Neural cell (in vitro differentiated cells): ENCODE measurements at regions not wholly inside any gene's neighbourhood (a gene's known extent, or its start where the extent isn't known, plus 50 kb on each side); places are given as distances from the start of the nearest gene placed in this dataset.
"Not testable (repeated sequence)": the region's sequence is repeated elsewhere in the genome, so short reads cannot be mapped to it uniquely, and the experiment has no call there.

Experiments used
- H2AFZ ChIP-seq: fragments of 200-600, 300-800 bp; sonication (generic), shearing (Covaris generic); 2 replicates; pipeline ENCODE4 v1.6.0; 2014; ENCODE audit warnings: low read depth, mild to moderate bottlenecking, antibody characterized with exemption, low read length, moderate library complexity
- H3F3A ChIP-seq: fragments of 200-600 bp; shearing (Covaris generic); 2 replicates; pipeline ENCODE4 v1.6.1; 2016; ENCODE audit warnings: mild to moderate bottlenecking, moderate library complexity, mixed read lengths, antibody characterized with exemption, low read length; ENCODE audit not compliant: insufficient read depth, poor library complexity, severe bottlenecking
- H3K27ac ChIP-seq: fragments of 200-600, 300-800 bp; sonication (generic), shearing (Covaris generic); 2 replicates; pipeline ENCODE4 v1.5.1; 2014; ENCODE audit warnings: mild to moderate bottlenecking, low read length, moderate library complexity
- H3K27me3 ChIP-seq: fragments of 300-800, 200-600 bp; sonication (generic), shearing (Covaris generic); 2 replicates; pipeline ENCODE4 v1.6.0; 2014; ENCODE audit warnings: mild to moderate bottlenecking, low read depth, low read length, moderate library complexity; ENCODE audit not compliant: insufficient read depth
- H3K36me3 ChIP-seq: fragments of 300-800, 200-600 bp; sonication (generic), shearing (Covaris generic); 2 replicates; pipeline ENCODE4 v1.5.1; 2014; ENCODE audit warnings: mild to moderate bottlenecking, antibody characterized with exemption, low read length, moderate library complexity; ENCODE audit not compliant: insufficient read depth
- H3K4me2 ChIP-seq: fragments of 300-800, 200-600 bp; sonication (generic), shearing (Covaris generic); 2 replicates; pipeline ENCODE4 v1.6.0; 2014; ENCODE audit warnings: mild to moderate bottlenecking, low read length
- H3K4me3 ChIP-seq: fragments of 300-800, 200-600 bp; sonication (generic), shearing (Covaris generic); 2 replicates; pipeline ENCODE4 v1.5.1; 2014; ENCODE audit warnings: mild to moderate bottlenecking, low read length, moderate library complexity
- H3K79me2 ChIP-seq: fragments of 200-600 bp; shearing (Covaris generic); replicated peaks from 2 replicates; pipeline ENCODE4 v1.6.0; 2014; ENCODE audit warnings: mild to moderate bottlenecking, low read length, moderate library complexity; ENCODE audit not compliant: insufficient read depth
- H3K9ac ChIP-seq: fragments of 300-800, 200-600 bp; sonication (generic), shearing (Covaris generic); 2 replicates; pipeline ENCODE4 v1.6.1; 2016; ENCODE audit warnings: mild to moderate bottlenecking, low read length, mixed read lengths
- H3K9me2 ChIP-seq: fragments of 200-600 bp; shearing (Covaris generic); 2 replicates; pipeline ENCODE4 v1.6.1; 2016; ENCODE audit warnings: mild to moderate bottlenecking, low read length, mixed read lengths; ENCODE audit not compliant: insufficient read depth
- H3K9me3 ChIP-seq: fragments of 200-600, 300-800 bp; sonication (generic), shearing (Covaris generic); 2 replicates; pipeline ENCODE4 v1.6.1; 2016; ENCODE audit warnings: mild to moderate bottlenecking, mixed run types, low read length, moderate library complexity, mixed read lengths
- H4K20me1 ChIP-seq: fragments of 200-600 bp; shearing (Covaris generic); 2 replicates; pipeline ENCODE4 v1.6.1; 2016; ENCODE audit warnings: mild to moderate bottlenecking, mixed run types; ENCODE audit not compliant: insufficient read depth
- EP300 ChIP-seq: fragments of 450-650 bp; conservative IDR thresholded peaks from 2 replicates; pipeline ENCODE4 v1.6.1; 2014; ENCODE audit warnings: antibody characterized with exemption, mild to moderate bottlenecking, moderate library complexity; ENCODE audit not compliant: poor library complexity, severe bottlenecking
- EZH2 ChIP-seq: fragments of 200-600, 300-800 bp; shearing (Covaris generic), sonication (generic); IDR thresholded peaks from 2 replicates; pipeline ENCODE4 v1.6.1; 2014; ENCODE audit warnings: antibody characterized with exemption, low read length, borderline replicate concordance, mild to moderate bottlenecking; ENCODE audit not compliant: insufficient read depth, poor library complexity, severe bottlenecking
- MXI1 ChIP-seq: fragments of 450-650 bp; conservative IDR thresholded peaks from 2 replicates; pipeline ENCODE4 v1.6.1; 2014; ENCODE audit warnings: antibody characterized with exemption, mild to moderate bottlenecking; ENCODE audit not compliant: poor library complexity, severe bottlenecking
- POLR2AphosphoS5 ChIP-seq: IDR thresholded peaks from 2 replicates; pipeline ENCODE4 v1.6.1; 2012
- RAD21 ChIP-seq: fragments of 450-650 bp; conservative IDR thresholded peaks from 2 replicates; pipeline ENCODE4 v1.6.1; 2014; ENCODE audit warnings: antibody characterized with exemption, mild to moderate bottlenecking, moderate library complexity
- REST ChIP-seq: IDR thresholded peaks from 2 replicates; pipeline ENCODE4 v1.6.1; 2012; ENCODE audit warnings: borderline replicate concordance
- SMC3 ChIP-seq: fragments of 450-650 bp; conservative IDR thresholded peaks from 2 replicates; pipeline ENCODE4 v1.6.1; 2014; ENCODE audit warnings: antibody characterized with exemption, mild to moderate bottlenecking, moderate library complexity; ENCODE audit not compliant: poor library complexity
- TAF1 ChIP-seq: IDR thresholded peaks from 2 replicates; pipeline ENCODE4 v1.6.1; 2012; ENCODE audit warnings: low read depth
- TF ChIP-seq, protein P1 (sequence below): fragments of 450-650 bp; IDR thresholded peaks from 2 replicates; pipeline ENCODE4 v1.5.1; 2014; ENCODE audit warnings: antibody characterized with exemption, mild to moderate bottlenecking, moderate library complexity; ENCODE audit not compliant: poor library complexity, severe bottlenecking

- TF ChIP-seq TAF1 (no peak), POLR2AphosphoS5 (no peak)
- no peaks in the 10 kb centered on the region for H3K27me3 ChIP-seq
Observed at GRCh38 chr1:233759665-233760064, 144.8 kb upstream of the SLC35F3 start.

DNA sequence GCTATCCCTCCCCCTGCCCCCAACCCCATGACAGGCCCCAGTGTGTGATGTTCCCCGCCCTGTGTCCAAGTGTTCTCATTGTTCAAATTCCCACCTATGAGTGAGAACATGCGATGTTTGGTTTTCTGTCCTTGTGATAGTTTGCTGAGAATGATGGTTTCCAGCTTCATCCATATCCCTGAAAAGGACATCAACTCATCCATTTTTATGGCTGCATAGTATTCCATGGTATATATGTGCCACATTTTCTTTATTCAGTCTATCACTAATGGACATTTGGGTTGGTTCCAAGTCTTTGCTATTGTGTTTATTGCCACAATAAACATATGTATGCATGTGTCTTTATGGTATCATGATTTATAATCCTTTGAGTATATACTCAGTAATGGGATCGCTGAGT lies 140.2 kb upstream of the SLC35F3 start:
- H3K79me2 ChIP-seq, H4K20me1 ChIP-seq, H3K9me3 ChIP-seq, H3K27me3 ChIP-seq, H3K27ac ChIP-seq, H3K36me3 ChIP-seq, H3K9me2 ChIP-seq, H3F3A ChIP-seq, H2AFZ ChIP-seq, H3K4me2 ChIP-seq, H3K4me3 ChIP-seq, H3K9ac ChIP-seq: not testable (repeated sequence)

More at GRCh38 chr1:233759665-233760064, 144.8 kb upstream of the SLC35F3 start:
- no peaks in the 10 kb centered on the region for H3F3A ChIP-seq
- no peaks in the 10 kb centered on the region for H3K79me2 ChIP-seq
- H2AFZ ChIP-seq, result no peak overlapping the region
- no peak overlapping the region for H3K9ac ChIP-seq
- H3K4me3 ChIP-seq, result no peak overlapping the region
- no peaks in the 10 kb centered on the region for H4K20me1 ChIP-seq
- no peak overlapping the region for H3K4me2 ChIP-seq
- no peaks in the 10 kb centered on the region for H3K36me3 ChIP-seq
- H3K9me3 ChIP-seq, result no peaks in the 10 kb centered on the region
- H3K27ac ChIP-seq, result no peak overlapping the region
- no peaks in the 10 kb centered on the region for H3K9me2 ChIP-seq

GRCh38 chr1:233777566-233777965 lies 126.9 kb upstream of the SLC35F3 start:
- Histone ChIP-seq H3K9me2 (no peaks in the 10 kb centered on the region), H3K27me3 (no peaks in the 10 kb centered on the region), H3K36me3 (no peaks in the 10 kb centered on the region), H3K27ac (no peak overlapping the region), H3F3A (no peaks in the 10 kb centered on the region), H3K9me3 (no peaks in the 10 kb centered on the region), H3K4me3 (no peak overlapping the region), H3K9ac (no peak overlapping the region), H3K79me2 (no peaks in the 10 kb centered on the region), H3K4me2 (no peak overlapping the region), H2AFZ (no peak overlapping the region), H4K20me1 (no peaks in the 10 kb centered on the region)
- TF ChIP-seq REST, result no peak
- no peak for TF ChIP-seq MXI1
- no peak for TF ChIP-seq SMC3
- TF ChIP-seq EP300, result no peak
- TF ChIP-seq, protein P1, sequence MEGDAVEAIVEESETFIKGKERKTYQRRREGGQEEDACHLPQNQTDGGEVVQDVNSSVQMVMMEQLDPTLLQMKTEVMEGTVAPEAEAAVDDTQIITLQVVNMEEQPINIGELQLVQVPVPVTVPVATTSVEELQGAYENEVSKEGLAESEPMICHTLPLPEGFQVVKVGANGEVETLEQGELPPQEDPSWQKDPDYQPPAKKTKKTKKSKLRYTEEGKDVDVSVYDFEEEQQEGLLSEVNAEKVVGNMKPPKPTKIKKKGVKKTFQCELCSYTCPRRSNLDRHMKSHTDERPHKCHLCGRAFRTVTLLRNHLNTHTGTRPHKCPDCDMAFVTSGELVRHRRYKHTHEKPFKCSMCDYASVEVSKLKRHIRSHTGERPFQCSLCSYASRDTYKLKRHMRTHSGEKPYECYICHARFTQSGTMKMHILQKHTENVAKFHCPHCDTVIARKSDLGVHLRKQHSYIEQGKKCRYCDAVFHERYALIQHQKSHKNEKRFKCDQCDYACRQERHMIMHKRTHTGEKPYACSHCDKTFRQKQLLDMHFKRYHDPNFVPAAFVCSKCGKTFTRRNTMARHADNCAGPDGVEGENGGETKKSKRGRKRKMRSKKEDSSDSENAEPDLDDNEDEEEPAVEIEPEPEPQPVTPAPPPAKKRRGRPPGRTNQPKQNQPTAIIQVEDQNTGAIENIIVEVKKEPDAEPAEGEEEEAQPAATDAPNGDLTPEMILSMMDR, result no peak
- TF ChIP-seq RAD21, result no peak
- TF ChIP-seq EZH2, result no peak
- no peak for TF ChIP-seq TAF1
- no peak for TF ChIP-seq POLR2AphosphoS5
